GM23338 (cell line): ENCODE measurements at regions not wholly inside any gene's neighbourhood (a gene's known extent, or its start where the extent isn't known, plus 50 kb on each side); places are given as distances from the start of the nearest gene placed in this dataset.
"Not testable (repeated sequence)": the region's sequence is repeated elsewhere in the genome, so short reads cannot be mapped to it uniquely, and the experiment has no call there.

Experiments
- ATAC-seq: fragments of 200-7000 bp; cut with Tn5 transposase; 3 replicates; pipeline ENCODE4 v1.9.1; 2020
- DNase-seq: peaks from one replicate; pipeline ENCODE4 v3.0.0-alpha.2; 2015; ENCODE audit warnings: low spot score
- H2AFZ ChIP-seq: fragments of 200-600 bp; sonication (generic); 2 replicates; pipeline ENCODE4 v1.8.0; 2016; ENCODE audit warnings: antibody characterized with exemption, mild to moderate bottlenecking, moderate library complexity
- H3F3A ChIP-seq: fragments of 200-600 bp; sonication (generic); replicated peaks from 2 replicates; pipeline ENCODE4 v1.8.0; 2017; ENCODE audit warnings: antibody characterized with exemption, mixed run types, low read depth
- H3K27ac ChIP-seq: fragments of 200-600 bp; sonication (generic); 2 replicates; pipeline ENCODE4 v1.6.1; 2016; ENCODE audit warnings: low read depth
- H3K27me3 ChIP-seq: fragments of 200-600 bp; sonication (generic); 2 replicates; pipeline ENCODE4 v1.8.0; 2016; ENCODE audit warnings: mild to moderate bottlenecking, mixed run types, moderate library complexity; ENCODE audit not compliant: insufficient read depth
- H3K36me3 ChIP-seq: fragments of 200-600 bp; sonication (generic); 2 replicates; pipeline ENCODE4 v1.8.0; 2016; ENCODE audit warnings: mild to moderate bottlenecking; ENCODE audit not compliant: insufficient read depth
- H3K4me1 ChIP-seq: fragments of 200-600 bp; sonication (generic); 2 replicates; pipeline ENCODE4 v1.8.0; 2016; ENCODE audit warnings: mild to moderate bottlenecking, moderate library complexity; ENCODE audit not compliant: insufficient read depth
- H3K4me2 ChIP-seq: fragments of 200-600 bp; sonication (generic); 2 replicates; pipeline ENCODE4 v1.7.1; 2017; ENCODE audit warnings: mixed run types
- H3K4me3 ChIP-seq: fragments of 200-600 bp; sonication (generic); 2 replicates; pipeline ENCODE4 v1.6.1; 2016; ENCODE audit warnings: mixed run types
- H3K79me2 ChIP-seq: fragments of 200-600 bp; sonication (generic); replicated peaks from 2 replicates; pipeline ENCODE4 v1.8.0; 2017; ENCODE audit warnings: mild to moderate bottlenecking; ENCODE audit not compliant: insufficient read depth
- H3K9me2 ChIP-seq: fragments of 200-600 bp; sonication (generic); 2 replicates; pipeline ENCODE4 v1.8.0; 2017; ENCODE audit not compliant: insufficient read depth
- H4K20me1 ChIP-seq: fragments of 200-600 bp; sonication (generic); replicated peaks from 2 replicates; pipeline ENCODE4 v1.8.0; 2017; ENCODE audit warnings: mild to moderate bottlenecking; ENCODE audit not compliant: insufficient read depth
- H3K27ac Mint-ChIP-seq: 2 replicates; pipeline ENCODE4 v1.8.0; 2020; ENCODE audit warnings: inconsistent platforms, mild to moderate bottlenecking, moderate library complexity, mixed read lengths
- H3K27me3 Mint-ChIP-seq: 3 replicates; pipeline ENCODE4 v1.8.0; 2022; ENCODE audit warnings: low read depth, mild to moderate bottlenecking, moderate library complexity, mixed read lengths, inconsistent platforms; ENCODE audit not compliant: insufficient read depth, poor library complexity
- H3K36me3 Mint-ChIP-seq: 3 replicates; pipeline ENCODE4 v1.8.0; 2021; ENCODE audit warnings: low read depth, mild to moderate bottlenecking, inconsistent platforms, moderate library complexity, mixed read lengths
- H3K4me1 Mint-ChIP-seq: 3 replicates; pipeline ENCODE4 v1.8.0; 2020; ENCODE audit warnings: mild to moderate bottlenecking, inconsistent platforms, mixed read lengths
- H3K4me3 Mint-ChIP-seq: 3 replicates; pipeline ENCODE4 v1.8.0; 2021; ENCODE audit warnings: moderate library complexity, mild to moderate bottlenecking, inconsistent platforms, mixed read lengths
- H3K9me3 Mint-ChIP-seq: 3 replicates; pipeline ENCODE4 v1.8.0; 2020; ENCODE audit warnings: moderate library complexity, mild to moderate bottlenecking, inconsistent platforms, mixed read lengths
- EZH2phosphoT487 ChIP-seq: fragments of 200-600 bp; sonication (generic); IDR thresholded peaks from one replicate; pipeline ENCODE4 v1.8.1; 2018; ENCODE audit warnings: antibody characterized with exemption; ENCODE audit not compliant: unreplicated experiment
- NANOG ChIP-seq: IDR thresholded peaks from 2 replicates; pipeline ENCODE4 v1.6.1; 2016; ENCODE audit warnings: antibody characterized with exemption, borderline replicate concordance
- POLR2AphosphoS5 ChIP-seq: IDR thresholded peaks from 2 replicates; pipeline ENCODE4 v1.6.1; 2016; ENCODE audit warnings: antibody characterized with exemption, low read depth
- STAT1 ChIP-seq: IDR thresholded peaks from one replicate; pipeline ENCODE4 v1.6.1; 2016; ENCODE audit warnings: antibody characterized with exemption; ENCODE audit not compliant: unreplicated experiment
- ZNF114 ChIP-seq: fragments of 250-450 bp; sonication (Bioruptor Pico); IDR thresholded peaks from 2 replicates; pipeline ENCODE4 v1.5.0; 2020; ENCODE audit warnings: mild to moderate bottlenecking, moderate library complexity
- TF ChIP-seq, protein P1 (sequence below), 2 experiments: fragments of 200-600 bp in 1 of 2; sonication (generic) in 1 of 2; conservative IDR thresholded peaks; 2 replicates each; pipeline versions ENCODE4 v1.5.1 to v1.6.1; 2016 to 2017; ENCODE audit warnings: antibody characterized with exemption in 2 of 2, low read depth in 2 of 2, mild to moderate bottlenecking in 2 of 2, moderate library complexity in 1 of 2
- TF ChIP-seq, protein P2 (sequence below): IDR thresholded peaks from 2 replicates; pipeline ENCODE4 v1.6.1; 2016; ENCODE audit warnings: antibody characterized with exemption
- TF ChIP-seq, protein P3 (sequence below): fragments of 250-450 bp; sonication (Bioruptor Pico); IDR thresholded peaks from 2 replicates; pipeline ENCODE4 v1.5.0; 2020; ENCODE audit warnings: mild to moderate bottlenecking, moderate library complexity

DNA sequence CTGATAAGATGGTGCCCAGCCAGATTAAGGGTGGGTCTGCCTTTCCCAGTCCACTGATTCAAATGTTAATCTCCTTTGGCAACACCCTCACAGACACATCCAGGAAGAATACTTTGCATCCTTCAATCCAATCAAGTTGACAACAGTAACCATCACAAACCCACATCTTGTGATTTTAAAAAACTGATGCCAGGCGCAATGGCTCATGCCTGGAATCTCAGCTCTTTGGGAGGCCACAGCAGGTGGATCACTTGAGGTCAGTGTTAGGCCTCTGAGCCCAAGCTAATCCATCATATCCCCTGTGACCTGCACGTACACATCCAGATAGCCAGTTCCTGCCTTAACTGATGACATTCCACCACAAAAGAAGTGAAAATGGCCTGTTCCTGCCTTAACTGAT is 74.9 kb upstream of the ZNF462 start:
- DNase-seq, ATAC-seq, H3K4me3 Mint-ChIP-seq: not testable (repeated sequence)

DNA sequence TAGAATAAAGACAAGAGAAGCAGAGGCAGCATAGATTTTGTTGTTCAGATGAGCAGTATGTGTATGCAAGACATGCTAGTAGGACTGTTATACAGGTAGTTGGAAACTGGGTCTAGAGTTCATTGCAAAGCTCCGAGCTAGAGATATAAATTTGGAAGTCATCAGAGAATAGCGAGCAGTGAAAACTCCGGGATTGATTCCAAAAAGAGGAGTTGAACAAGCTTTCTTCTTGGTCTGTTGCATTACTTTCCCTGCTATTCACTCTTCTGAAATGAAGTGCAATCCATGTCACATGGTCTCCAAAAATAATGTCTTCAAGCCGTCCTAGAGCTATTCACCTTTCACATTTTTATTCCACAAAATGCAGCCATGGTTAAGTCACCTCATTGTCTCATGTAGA is 67.9 kb upstream of the ZNF462 start:
- no peak overlapping the region for H3K4me2 ChIP-seq
- H3K27me3 Mint-ChIP-seq = no peaks in the 10 kb centered on the region
- no peaks in the 10 kb centered on the region for H3K4me1 Mint-ChIP-seq
- no peak overlapping the region for H3K4me3 ChIP-seq
- no peak overlapping the region for H3K27ac ChIP-seq
- H3F3A ChIP-seq = no peaks in the 10 kb centered on the region
- no peaks in the 10 kb centered on the region for H4K20me1 ChIP-seq
- H3K36me3 ChIP-seq = no peaks in the 10 kb centered on the region
- no peaks in the 10 kb centered on the region for H3K27me3 ChIP-seq
- no peaks in the 10 kb centered on the region for H3K79me2 ChIP-seq
- ATAC-seq (no peak), DNase-seq (no peak)
- H3K4me3 Mint-ChIP-seq = no peak overlapping the region
- H3K9me2 ChIP-seq = no peaks in the 10 kb centered on the region; the same call in 1 of the 2 replicates
- no peaks in the 10 kb centered on the region for H3K4me1 ChIP-seq
- no peak for TF ChIP-seq ZNF114 (CRISPR knock-in tag)
- TF ChIP-seq STAT1 = no peak
- no peak for TF ChIP-seq EZH2phosphoT487
- TF ChIP-seq, protein P1, sequence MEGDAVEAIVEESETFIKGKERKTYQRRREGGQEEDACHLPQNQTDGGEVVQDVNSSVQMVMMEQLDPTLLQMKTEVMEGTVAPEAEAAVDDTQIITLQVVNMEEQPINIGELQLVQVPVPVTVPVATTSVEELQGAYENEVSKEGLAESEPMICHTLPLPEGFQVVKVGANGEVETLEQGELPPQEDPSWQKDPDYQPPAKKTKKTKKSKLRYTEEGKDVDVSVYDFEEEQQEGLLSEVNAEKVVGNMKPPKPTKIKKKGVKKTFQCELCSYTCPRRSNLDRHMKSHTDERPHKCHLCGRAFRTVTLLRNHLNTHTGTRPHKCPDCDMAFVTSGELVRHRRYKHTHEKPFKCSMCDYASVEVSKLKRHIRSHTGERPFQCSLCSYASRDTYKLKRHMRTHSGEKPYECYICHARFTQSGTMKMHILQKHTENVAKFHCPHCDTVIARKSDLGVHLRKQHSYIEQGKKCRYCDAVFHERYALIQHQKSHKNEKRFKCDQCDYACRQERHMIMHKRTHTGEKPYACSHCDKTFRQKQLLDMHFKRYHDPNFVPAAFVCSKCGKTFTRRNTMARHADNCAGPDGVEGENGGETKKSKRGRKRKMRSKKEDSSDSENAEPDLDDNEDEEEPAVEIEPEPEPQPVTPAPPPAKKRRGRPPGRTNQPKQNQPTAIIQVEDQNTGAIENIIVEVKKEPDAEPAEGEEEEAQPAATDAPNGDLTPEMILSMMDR (conservative IDR thresholded peaks at IDR 0.05; ENCODE audit: low read depth in 2 of 2) = no peak
- no peak for TF ChIP-seq POLR2AphosphoS5
- TF ChIP-seq, protein P2, sequence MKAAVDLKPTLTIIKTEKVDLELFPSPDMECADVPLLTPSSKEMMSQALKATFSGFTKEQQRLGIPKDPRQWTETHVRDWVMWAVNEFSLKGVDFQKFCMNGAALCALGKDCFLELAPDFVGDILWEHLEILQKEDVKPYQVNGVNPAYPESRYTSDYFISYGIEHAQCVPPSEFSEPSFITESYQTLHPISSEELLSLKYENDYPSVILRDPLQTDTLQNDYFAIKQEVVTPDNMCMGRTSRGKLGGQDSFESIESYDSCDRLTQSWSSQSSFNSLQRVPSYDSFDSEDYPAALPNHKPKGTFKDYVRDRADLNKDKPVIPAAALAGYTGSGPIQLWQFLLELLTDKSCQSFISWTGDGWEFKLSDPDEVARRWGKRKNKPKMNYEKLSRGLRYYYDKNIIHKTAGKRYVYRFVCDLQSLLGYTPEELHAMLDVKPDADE = no peak
- TF ChIP-seq NANOG = no peak
- TF ChIP-seq, protein P3, sequence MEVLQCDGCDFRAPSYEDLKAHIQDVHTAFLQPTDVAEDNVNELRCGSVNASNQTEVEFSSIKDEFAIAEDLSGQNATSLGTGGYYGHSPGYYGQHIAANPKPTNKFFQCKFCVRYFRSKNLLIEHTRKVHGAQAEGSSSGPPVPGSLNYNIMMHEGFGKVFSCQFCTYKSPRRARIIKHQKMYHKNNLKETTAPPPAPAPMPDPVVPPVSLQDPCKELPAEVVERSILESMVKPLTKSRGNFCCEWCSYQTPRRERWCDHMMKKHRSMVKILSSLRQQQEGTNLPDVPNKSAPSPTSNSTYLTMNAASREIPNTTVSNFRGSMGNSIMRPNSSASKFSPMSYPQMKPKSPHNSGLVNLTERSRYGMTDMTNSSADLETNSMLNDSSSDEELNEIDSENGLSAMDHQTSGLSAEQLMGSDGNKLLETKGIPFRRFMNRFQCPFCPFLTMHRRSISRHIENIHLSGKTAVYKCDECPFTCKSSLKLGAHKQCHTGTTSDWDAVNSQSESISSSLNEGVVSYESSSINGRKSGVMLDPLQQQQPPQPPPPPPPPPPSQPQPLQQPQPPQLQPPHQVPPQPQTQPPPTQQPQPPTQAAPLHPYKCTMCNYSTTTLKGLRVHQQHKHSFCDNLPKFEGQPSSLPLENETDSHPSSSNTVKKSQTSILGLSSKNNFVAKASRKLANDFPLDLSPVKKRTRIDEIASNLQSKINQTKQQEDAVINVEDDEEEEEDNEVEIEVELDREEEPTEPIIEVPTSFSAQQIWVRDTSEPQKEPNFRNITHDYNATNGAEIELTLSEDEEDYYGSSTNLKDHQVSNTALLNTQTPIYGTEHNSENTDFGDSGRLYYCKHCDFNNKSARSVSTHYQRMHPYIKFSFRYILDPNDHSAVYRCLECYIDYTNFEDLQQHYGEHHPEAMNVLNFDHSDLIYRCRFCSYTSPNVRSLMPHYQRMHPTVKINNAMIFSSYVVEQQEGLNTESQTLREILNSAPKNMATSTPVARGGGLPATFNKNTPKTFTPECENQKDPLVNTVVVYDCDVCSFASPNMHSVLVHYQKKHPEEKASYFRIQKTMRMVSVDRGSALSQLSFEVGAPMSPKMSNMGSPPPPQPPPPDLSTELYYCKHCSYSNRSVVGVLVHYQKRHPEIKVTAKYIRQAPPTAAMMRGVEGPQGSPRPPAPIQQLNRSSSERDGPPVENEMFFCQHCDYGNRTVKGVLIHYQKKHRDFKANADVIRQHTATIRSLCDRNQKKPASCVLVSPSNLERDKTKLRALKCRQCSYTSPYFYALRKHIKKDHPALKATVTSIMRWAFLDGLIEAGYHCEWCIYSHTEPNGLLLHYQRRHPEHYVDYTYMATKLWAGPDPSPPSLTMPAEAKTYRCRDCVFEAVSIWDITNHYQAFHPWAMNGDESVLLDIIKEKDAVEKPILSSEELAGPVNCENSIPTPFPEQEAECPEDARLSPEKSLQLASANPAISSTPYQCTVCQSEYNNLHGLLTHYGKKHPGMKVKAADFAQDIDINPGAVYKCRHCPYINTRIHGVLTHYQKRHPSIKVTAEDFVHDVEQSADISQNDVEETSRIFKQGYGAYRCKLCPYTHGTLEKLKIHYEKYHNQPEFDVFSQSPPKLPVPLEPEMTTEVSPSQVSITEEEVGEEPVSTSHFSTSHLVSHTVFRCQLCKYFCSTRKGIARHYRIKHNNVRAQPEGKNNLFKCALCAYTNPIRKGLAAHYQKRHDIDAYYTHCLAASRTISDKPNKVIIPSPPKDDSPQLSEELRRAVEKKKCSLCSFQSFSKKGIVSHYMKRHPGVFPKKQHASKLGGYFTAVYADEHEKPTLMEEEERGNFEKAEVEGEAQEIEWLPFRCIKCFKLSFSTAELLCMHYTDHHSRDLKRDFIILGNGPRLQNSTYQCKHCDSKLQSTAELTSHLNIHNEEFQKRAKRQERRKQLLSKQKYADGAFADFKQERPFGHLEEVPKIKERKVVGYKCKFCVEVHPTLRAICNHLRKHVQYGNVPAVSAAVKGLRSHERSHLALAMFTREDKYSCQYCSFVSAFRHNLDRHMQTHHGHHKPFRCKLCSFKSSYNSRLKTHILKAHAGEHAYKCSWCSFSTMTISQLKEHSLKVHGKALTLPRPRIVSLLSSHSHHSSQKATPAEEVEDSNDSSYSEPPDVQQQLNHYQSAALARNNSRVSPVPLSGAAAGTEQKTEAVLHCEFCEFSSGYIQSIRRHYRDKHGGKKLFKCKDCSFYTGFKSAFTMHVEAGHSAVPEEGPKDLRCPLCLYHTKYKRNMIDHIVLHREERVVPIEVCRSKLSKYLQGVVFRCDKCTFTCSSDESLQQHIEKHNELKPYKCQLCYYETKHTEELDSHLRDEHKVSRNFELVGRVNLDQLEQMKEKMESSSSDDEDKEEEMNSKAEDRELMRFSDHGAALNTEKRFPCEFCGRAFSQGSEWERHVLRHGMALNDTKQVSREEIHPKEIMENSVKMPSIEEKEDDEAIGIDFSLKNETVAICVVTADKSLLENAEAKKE = no peak
- no peaks in the 10 kb centered on the region for H3K9me3 Mint-ChIP-seq
- no peak overlapping the region for H2AFZ ChIP-seq
- no peak overlapping the region for H3K27ac Mint-ChIP-seq
- H3K36me3 Mint-ChIP-seq = no peaks in the 10 kb centered on the region

More for the DNA sequence above, 74.9 kb upstream of the ZNF462 start:
- not testable (repeated sequence) for H3K79me2 ChIP-seq, H4K20me1 ChIP-seq, H3K27me3 ChIP-seq, H3K27me3 Mint-ChIP-seq, H3K4me3 ChIP-seq, H3K36me3 ChIP-seq, H3K36me3 Mint-ChIP-seq, H3K9me3 Mint-ChIP-seq, H3F3A ChIP-seq, H3K9me2 ChIP-seq, H3K4me1 Mint-ChIP-seq, H3K4me2 ChIP-seq, H2AFZ ChIP-seq, H3K27ac Mint-ChIP-seq, H3K27ac ChIP-seq, H3K4me1 ChIP-seq
